Activated B cell treated with CpG ODN at 0.5 μM for 24 hours (primary cell): ENCODE measurements at regions not wholly inside any gene's neighbourhood (a gene's known extent, or its start where the extent isn't known, plus 50 kb on each side); places are given as distances from the start of the nearest gene placed in this dataset.

ENCODE experiments used
- ATAC-seq: fragments of 200-7000 bp; cut with Tn5 transposase; one replicate; pipeline ENCODE4 v1.10.0; 2021; ENCODE audit warnings: low read depth, mild to moderate bottlenecking, moderate library complexity
- CTCF ChIA-PET: fragments of 350-600 bp; sonication (Branson Sonifier 250); formaldehyde crosslinking; loops from one replicate; lab custom pipeline; 2021; ENCODE audit warnings: antibody characterized with exemption; lab: Charles Lee
- POLR2A ChIA-PET: fragments of 350-600 bp; sonication (Branson Sonifier 250); formaldehyde crosslinking; loops from one replicate; lab custom pipeline; 2021; ENCODE audit warnings: antibody characterized with exemption; lab: Charles Lee
- DNase-seq: peaks from one replicate; pipeline ENCODE4 v3.0.0; 2022
- H3K27ac Mint-ChIP-seq: one replicate; pipeline ENCODE4 v1.8.0; 2020; ENCODE audit warnings: mixed read lengths
- H3K27me3 Mint-ChIP-seq: one replicate; pipeline ENCODE4 v1.8.0; 2021; ENCODE audit warnings: mixed read lengths
- H3K36me3 Mint-ChIP-seq: one replicate; pipeline ENCODE4 v1.8.0; 2021; ENCODE audit warnings: low read depth, mixed read lengths
- H3K4me1 Mint-ChIP-seq: one replicate; pipeline ENCODE4 v1.8.0; 2021; ENCODE audit warnings: mixed read lengths
- H3K4me3 Mint-ChIP-seq: one replicate; pipeline ENCODE4 v1.8.0; 2020; ENCODE audit warnings: mild to moderate bottlenecking, mixed read lengths
- H3K9me3 Mint-ChIP-seq: one replicate; pipeline ENCODE4 v1.8.0; 2020; ENCODE audit warnings: mixed read lengths
- intact Hi-C: fragments of 100-400 bp; cut with micrococcal nuclease; formaldehyde crosslinking; loops from one replicate; pipeline ENCODE4 v1.15.1; 2024
- TF ChIP-seq, protein P1 (sequence below): fragments of 200-600 bp; IDR thresholded peaks from one replicate; pipeline ENCODE4 v1.8.0; 2022; ENCODE audit warnings: antibody characterized with exemption, mild to moderate bottlenecking

DNA sequence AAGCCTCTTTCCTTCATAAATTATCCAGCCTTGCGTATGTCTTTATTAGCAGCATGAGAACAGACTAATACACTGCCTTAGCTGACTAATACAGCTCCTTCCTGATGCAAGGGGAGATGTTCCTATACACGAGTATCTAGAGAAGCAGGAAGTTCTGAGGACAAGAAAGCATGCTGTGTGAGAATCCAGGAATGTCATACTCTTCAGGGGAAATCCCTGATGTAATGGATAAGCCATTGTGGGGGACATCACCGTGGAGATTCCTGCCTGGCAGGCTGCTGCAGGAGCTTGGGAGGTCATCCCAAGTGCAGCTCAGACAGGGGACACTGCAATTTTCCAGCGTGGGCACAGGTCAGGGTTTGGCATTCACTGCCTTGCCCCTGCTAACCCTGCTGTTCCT is 476.9 kb downstream of the NR2F2 start:
- ChIA-PET POLR2A (no interaction called here), CTCF (no interaction called here)
- Mint-ChIP-seq H3K27ac (no peak overlapping the region), H3K9me3 (no peaks in the 10 kb centered on the region), H3K4me3 (no peak overlapping the region), H3K4me1 (no peaks in the 10 kb centered on the region), H3K27me3 (no peaks in the 10 kb centered on the region), H3K36me3 (no peaks in the 10 kb centered on the region)
- ATAC-seq = no peak
- intact Hi-C loops = no loop called here
- DNase-seq = no peak
- TF ChIP-seq, protein P1, sequence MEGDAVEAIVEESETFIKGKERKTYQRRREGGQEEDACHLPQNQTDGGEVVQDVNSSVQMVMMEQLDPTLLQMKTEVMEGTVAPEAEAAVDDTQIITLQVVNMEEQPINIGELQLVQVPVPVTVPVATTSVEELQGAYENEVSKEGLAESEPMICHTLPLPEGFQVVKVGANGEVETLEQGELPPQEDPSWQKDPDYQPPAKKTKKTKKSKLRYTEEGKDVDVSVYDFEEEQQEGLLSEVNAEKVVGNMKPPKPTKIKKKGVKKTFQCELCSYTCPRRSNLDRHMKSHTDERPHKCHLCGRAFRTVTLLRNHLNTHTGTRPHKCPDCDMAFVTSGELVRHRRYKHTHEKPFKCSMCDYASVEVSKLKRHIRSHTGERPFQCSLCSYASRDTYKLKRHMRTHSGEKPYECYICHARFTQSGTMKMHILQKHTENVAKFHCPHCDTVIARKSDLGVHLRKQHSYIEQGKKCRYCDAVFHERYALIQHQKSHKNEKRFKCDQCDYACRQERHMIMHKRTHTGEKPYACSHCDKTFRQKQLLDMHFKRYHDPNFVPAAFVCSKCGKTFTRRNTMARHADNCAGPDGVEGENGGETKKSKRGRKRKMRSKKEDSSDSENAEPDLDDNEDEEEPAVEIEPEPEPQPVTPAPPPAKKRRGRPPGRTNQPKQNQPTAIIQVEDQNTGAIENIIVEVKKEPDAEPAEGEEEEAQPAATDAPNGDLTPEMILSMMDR = no peak

DNA sequence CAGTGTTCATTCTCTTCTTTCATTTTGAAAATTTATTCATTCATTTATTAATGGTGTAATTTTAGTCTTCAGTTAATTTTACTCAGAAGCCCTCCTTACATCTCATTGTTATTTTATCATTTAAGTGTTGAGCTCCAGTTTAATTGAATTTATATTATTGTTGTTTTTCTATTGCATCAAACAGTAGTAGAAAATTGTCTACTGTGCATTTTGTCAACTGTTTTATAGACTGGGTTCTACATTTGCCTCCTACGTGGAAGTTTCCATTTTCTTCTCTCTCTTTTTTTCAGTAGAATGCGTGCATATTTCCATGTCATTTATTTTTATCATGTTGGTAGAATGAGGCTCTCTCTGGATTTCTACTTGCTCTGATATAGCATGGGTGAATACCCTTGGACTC is 487.4 kb downstream of the NR2F2 start:
- Mint-ChIP-seq H3K36me3 (no peaks in the 10 kb centered on the region), H3K4me1 (no peaks in the 10 kb centered on the region), H3K27ac (no peak overlapping the region), H3K4me3 (no peak overlapping the region), H3K9me3 (peaks cover 2% of the 10 kb centered on the region), H3K27me3 (no peaks in the 10 kb centered on the region)
- TF ChIP-seq, protein P1 = no peak
- ChIA-PET POLR2A (no interaction called here), CTCF (no interaction called here)
- ATAC-seq (no peak), DNase-seq (no peak)
- intact Hi-C loops = no loop called here

DNA sequence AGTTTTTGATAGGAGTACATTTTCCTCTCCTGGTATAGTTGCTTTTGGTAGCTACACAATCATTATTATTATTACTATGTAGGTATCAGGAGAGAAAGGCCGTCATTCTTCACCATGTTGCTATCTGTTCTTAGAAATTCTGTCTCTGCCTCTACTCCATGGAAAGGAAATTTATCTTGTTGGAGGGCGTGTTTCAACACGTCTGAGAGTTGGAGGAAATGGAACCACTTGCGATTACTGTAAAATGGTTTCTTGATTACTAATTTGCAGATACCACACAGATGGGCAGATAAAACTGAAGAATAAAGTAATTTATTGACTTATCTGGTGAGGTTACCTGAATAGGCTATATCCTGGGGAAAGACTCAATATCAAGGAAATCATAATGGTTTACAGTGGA is 488.4 kb downstream of the NR2F2 start:
- Mint-ChIP-seq H3K4me1 (no peaks in the 10 kb centered on the region), H3K9me3 (peaks cover 2% of the 10 kb centered on the region), H3K27me3 (no peaks in the 10 kb centered on the region), H3K4me3 (no peak overlapping the region), H3K27ac (no peak overlapping the region), H3K36me3 (no peaks in the 10 kb centered on the region)
- ATAC-seq (no peak), DNase-seq (no peak)
- POLR2A ChIA-PET = no interaction called here
- CTCF ChIA-PET = no interaction called here
- intact Hi-C loops = no loop called here
- TF ChIP-seq, protein P1 = no peak

DNA sequence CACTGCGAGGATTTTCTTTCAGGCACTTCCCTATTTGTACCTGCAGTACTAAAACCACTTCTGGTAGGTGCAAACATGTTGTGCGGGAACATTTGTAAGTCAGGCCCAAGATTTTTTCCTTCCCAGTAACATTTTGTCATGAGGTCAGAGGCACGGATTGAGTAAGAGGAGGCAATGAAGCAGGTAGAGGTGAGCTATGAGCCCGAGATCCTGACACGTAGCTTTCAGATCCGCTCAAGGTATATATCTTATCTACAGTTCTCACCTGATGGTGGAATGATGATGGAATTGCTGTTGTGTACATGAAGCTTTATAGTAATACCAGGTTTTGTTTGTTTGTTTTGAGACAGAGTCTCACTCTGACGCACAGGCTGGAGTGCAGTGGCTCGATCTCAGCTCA is 497.5 kb downstream of the NR2F2 start:
- no peaks in the 10 kb centered on the region for H3K36me3 Mint-ChIP-seq
- ATAC-seq (no peak), DNase-seq (no peak)
- no peak overlapping the region for H3K27ac Mint-ChIP-seq
- TF ChIP-seq, protein P1 = no peak
- intact Hi-C loops = no loop called here
- no peak overlapping the region for H3K4me3 Mint-ChIP-seq
- H3K27me3 Mint-ChIP-seq = no peaks in the 10 kb centered on the region
- H3K9me3 Mint-ChIP-seq = peaks cover 4% of the 10 kb centered on the region
- ChIA-PET POLR2A (no interaction called here), CTCF (no interaction called here)
- H3K4me1 Mint-ChIP-seq = no peaks in the 10 kb centered on the region

DNA sequence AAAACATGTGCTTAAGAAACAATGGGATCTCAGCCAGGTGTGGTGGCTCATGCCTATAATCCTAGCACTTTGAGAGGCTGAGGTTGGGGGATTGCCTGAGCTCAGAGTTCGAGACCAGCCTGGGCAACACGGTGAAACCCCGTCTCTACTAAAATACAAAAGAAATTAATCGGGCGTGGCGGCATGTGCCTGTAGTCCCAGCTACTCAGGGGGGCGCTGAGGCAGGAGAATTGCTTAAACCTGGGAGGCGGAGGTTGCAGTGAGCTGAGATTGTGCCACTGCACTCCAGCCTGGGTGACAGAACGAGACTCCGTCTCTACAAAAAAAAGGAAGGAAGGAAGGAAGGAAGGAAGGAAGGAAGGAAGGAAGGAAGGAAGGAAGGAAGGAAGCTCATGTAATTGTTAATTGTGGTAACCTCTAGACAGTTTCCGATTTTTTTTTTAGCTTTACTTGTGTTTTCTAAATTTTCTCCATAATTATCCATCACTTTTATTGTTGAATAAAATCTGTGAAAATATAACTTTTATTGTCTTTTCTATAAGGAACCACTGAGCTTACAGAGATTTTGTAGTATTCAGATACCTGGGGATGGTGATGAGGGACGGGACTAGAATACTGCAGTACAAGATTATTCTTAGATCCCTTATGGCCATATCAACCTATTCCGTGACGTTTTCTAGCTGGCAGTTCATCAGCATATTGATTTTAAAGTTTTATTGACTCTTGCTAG is 506.9 kb downstream of the NR2F2 start:
- TF ChIP-seq, protein P1 = no peak
- DNase-seq = no peak
- POLR2A ChIA-PET = no interaction called here
- no peaks in the 10 kb centered on the region for H3K4me1 Mint-ChIP-seq
- CTCF ChIA-PET = no interaction called here
- H3K36me3 Mint-ChIP-seq = no peaks in the 10 kb centered on the region
- intact Hi-C loops = no loop called here
- no peak for ATAC-seq
- H3K9me3 Mint-ChIP-seq = peaks cover 5% of the 10 kb centered on the region
- H3K27me3 Mint-ChIP-seq = no peaks in the 10 kb centered on the region
- no peak overlapping the region for H3K27ac Mint-ChIP-seq
- H3K4me3 Mint-ChIP-seq = no peak overlapping the region
